Hematopoietic multipotent progenitor cell treated with erythropoietin and hydrocortisone succinate and interleukin-3 and kit ligand, for 8 days (in vitro differentiated cells): ENCODE measurements at regions not wholly inside any gene's neighbourhood (a gene's known extent, or its start where the extent isn't known, plus 50 kb on each side); places are given as distances from the start of the nearest gene placed in this dataset.
"Not testable (repeated sequence)": the region's sequence is repeated elsewhere in the genome, so short reads cannot be mapped to it uniquely, and the experiment has no call there.

Source experiments
- DNase-seq: peaks from one replicate; pipeline ENCODE4 v3.0.0-alpha.2; 2015

GRCh38 chr21:9795291-9795690 is 726.1 kb upstream of the TPTE start:
- DNase-seq: not testable (repeated sequence)

GRCh38 chr21:9796293-9796692 is 725.1 kb upstream of the TPTE start:
- not testable (repeated sequence) for DNase-seq

GRCh38 chr21:9807675-9808074 is 713.7 kb upstream of the TPTE start:
- DNase-seq: not testable (repeated sequence)

GRCh38 chr21:9811223-9812004 is 710.0 kb upstream of the TPTE start:
- DNase-seq: not testable (repeated sequence)

GRCh38 chr21:9812507-9812906 is 708.9 kb upstream of the TPTE start:
- not testable (repeated sequence) for DNase-seq

- DNase-seq: not testable (repeated sequence)
Observed at GRCh38 chr21:9813894-9814814, 707.2 kb upstream of the TPTE start.

GRCh38 chr21:9815181-9815789 is 706.1 kb upstream of the TPTE start:
- not testable (repeated sequence) for DNase-seq

GRCh38 chr21:9816734-9817334 is 704.5 kb upstream of the TPTE start:
- not testable (repeated sequence) for DNase-seq

- not testable (repeated sequence) for DNase-seq
Observed at GRCh38 chr21:9817841-9818441, 703.4 kb upstream of the TPTE start.

- DNase-seq: not testable (repeated sequence)
Observed at GRCh38 chr21:9819549-9820192, 701.7 kb upstream of the TPTE start.

- DNase-seq: not testable (repeated sequence)
Observed at GRCh38 chr21:9820579-9820978, 700.8 kb upstream of the TPTE start.

- not testable (repeated sequence) for DNase-seq
Observed at GRCh38 chr21:9821472-9821871, 699.9 kb upstream of the TPTE start.

GRCh38 chr21:9822093-9822820 is 699.1 kb upstream of the TPTE start:
- not testable (repeated sequence) for DNase-seq

GRCh38 chr21:9823197-9824157 is 697.9 kb upstream of the TPTE start:
- not testable (repeated sequence) for DNase-seq

- DNase-seq: not testable (repeated sequence)
Observed at GRCh38 chr21:9830801-9831200, 690.6 kb upstream of the TPTE start.

- DNase-seq: not testable (repeated sequence)
Observed at GRCh38 chr21:9832751-9833150, 688.6 kb upstream of the TPTE start.

- not testable (repeated sequence) for DNase-seq
Observed at GRCh38 chr21:9836547-9836946, 684.8 kb upstream of the TPTE start.

GRCh38 chr21:9837001-9837400 is 684.4 kb upstream of the TPTE start:
- not testable (repeated sequence) for DNase-seq

- DNase-seq: not testable (repeated sequence)
Observed at GRCh38 chr21:9837526-9837925, 683.9 kb upstream of the TPTE start.
